ENCODE measurements at regions not wholly inside any gene's neighbourhood (a gene's known extent, or its start where the extent isn't known, plus 50 kb on each side); places are given as distances from the start of the nearest gene placed in this dataset.

DNA sequence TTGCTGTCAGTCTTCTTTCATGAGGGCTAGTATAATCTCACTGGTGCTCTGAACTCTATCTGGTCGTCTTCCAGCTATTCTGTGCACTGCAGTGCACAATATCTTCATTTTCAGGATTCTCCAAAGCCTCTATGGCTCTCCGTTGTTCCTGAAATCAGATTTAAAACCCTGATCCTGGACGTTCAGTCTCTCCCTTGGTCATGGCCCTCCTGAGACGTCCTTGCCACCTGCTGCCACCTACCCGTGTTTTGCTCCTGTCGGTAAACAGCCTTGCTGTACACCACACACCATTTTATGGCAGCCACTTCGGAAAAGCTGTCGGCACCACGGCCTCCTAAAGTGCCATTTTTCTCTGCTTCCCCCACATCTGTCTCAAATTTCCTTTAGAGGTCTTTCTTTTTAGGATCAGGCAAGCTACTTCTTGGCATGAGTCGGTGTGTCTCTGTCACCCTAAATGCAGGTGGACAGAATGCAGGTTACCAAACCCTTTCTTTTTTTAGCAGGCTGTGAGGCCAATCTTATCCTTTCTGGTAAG, 170.0 kb downstream of the HRH4 start:
- Histone ChIP-seq H3K9me3 (ENCODE audit: control insufficient read depth in 4 of 4, insufficient read depth in 3 of 4, low read length in 3 of 4) (peaks cover 0 to 2% (median 0%) of the 10 kb centered on the region in 4 donors), H3K27ac (ENCODE audit: low read depth in 1 of 2, low read length in 1 of 2) (no peak overlapping the region), H3K27me3 (ENCODE audit: control insufficient read depth in 3 of 3, insufficient read depth in 3 of 3, low read length in 2 of 3) (no peaks in the 10 kb centered on the region), H3K4me1 (ENCODE audit: control insufficient read depth in 5 of 5, insufficient read depth in 5 of 5, low read length in 5 of 5) (peaks cover 0 to 25% (median 13%) of the 10 kb centered on the region in 5 donors), H3K4me3 (no peak overlapping the region), H3K36me3 (ENCODE audit: control insufficient read depth in 4 of 4, insufficient read depth in 4 of 4, low read length in 4 of 4) (no peaks in the 10 kb centered on the region), H3K9ac (ENCODE audit: insufficient read depth in 1 of 2, low read length in 2 of 2) (no peak overlapping the region)
- ATAC-seq (ENCODE audit: insufficient read depth, low FRiP score) (no peak), DNase-seq (no peak)
- TF ChIP-seq, protein P1, sequence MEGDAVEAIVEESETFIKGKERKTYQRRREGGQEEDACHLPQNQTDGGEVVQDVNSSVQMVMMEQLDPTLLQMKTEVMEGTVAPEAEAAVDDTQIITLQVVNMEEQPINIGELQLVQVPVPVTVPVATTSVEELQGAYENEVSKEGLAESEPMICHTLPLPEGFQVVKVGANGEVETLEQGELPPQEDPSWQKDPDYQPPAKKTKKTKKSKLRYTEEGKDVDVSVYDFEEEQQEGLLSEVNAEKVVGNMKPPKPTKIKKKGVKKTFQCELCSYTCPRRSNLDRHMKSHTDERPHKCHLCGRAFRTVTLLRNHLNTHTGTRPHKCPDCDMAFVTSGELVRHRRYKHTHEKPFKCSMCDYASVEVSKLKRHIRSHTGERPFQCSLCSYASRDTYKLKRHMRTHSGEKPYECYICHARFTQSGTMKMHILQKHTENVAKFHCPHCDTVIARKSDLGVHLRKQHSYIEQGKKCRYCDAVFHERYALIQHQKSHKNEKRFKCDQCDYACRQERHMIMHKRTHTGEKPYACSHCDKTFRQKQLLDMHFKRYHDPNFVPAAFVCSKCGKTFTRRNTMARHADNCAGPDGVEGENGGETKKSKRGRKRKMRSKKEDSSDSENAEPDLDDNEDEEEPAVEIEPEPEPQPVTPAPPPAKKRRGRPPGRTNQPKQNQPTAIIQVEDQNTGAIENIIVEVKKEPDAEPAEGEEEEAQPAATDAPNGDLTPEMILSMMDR (IDR thresholded peaks at IDR 0.05; ENCODE audit: control extremely low read depth, extremely low read depth) = no peak
- 83 to 90% methylated on average over 10 of the region's 10 CpGs for WGBS, 2 donors

DNA sequence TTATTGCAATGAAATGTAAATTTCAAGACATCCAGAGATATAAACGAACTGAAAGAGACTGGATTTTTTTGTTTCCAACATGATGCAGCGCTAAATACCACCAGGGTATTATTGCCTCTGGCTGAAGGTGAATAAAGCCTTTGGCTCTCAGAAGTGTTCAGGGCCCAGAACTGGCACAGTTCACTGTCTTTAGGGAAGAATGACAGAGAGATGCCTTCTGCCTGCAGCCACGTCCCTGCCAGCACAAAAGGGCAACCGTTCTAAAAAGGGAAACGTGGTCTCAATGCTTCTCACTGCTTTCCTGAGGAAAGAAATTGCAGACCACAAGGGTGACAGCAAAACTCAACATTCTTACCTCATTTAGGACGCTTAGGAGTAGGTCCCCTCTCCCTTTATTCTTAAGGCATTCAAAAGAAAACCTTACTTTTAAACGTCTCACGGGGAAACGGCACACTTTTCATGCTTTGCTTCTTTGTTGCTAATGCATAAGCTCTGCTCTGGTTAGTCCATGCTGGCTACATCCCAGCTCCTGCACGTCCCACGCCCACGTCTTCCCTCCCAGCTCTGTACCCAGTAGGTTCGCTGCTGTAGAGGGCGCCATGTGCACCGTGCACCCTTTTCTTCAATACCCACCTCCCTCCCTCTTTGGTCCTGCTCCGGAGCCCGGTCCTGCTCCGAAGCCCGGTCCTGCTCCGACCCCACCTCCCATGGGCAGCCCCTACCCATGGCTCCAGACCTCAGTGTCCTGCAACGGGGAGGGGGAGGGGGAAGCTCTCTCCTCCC, 171.0 kb downstream of the HRH4 start:
- Histone ChIP-seq H3K27me3 (ENCODE audit: control insufficient read depth in 3 of 3, insufficient read depth in 3 of 3, low read length in 2 of 3) (no peaks in the 10 kb centered on the region), H3K9ac (ENCODE audit: insufficient read depth in 1 of 2, low read length in 2 of 2) (no peak overlapping the region), H3K4me3 (no peak overlapping the region), H3K9me3 (ENCODE audit: control insufficient read depth in 4 of 4, insufficient read depth in 3 of 4, low read length in 3 of 4) (peaks cover 0 to 2% (median 0%) of the 10 kb centered on the region in 4 donors), H3K27ac (ENCODE audit: low read depth in 1 of 2, low read length in 1 of 2) (no peak overlapping the region), H3K4me1 (ENCODE audit: control insufficient read depth in 5 of 5, insufficient read depth in 5 of 5, low read length in 5 of 5) (peaks cover 0 to 25% (median 13%) of the 10 kb centered on the region in 5 donors), H3K36me3 (ENCODE audit: control insufficient read depth in 4 of 4, insufficient read depth in 4 of 4, low read length in 4 of 4) (no peaks in the 10 kb centered on the region)
- 38 to 49% methylated on average over 20 to 21 of the region's 21 CpGs for WGBS, 2 donors
- ATAC-seq (ENCODE audit: insufficient read depth, low FRiP score) (no peak), DNase-seq (peak in 1 of 3 donors; percentile 40)
- TF ChIP-seq, protein P1 (IDR thresholded peaks at IDR 0.05; ENCODE audit: control extremely low read depth, extremely low read depth) = no peak

GRCh38 chr18:24632158-24632988, 171.9 kb downstream of the HRH4 start:
- peaks cover 0 to 2% (median 0%) of the 10 kb centered on the region in 4 donors for H3K9me3 ChIP-seq (ENCODE audit: control insufficient read depth in 4 of 4, insufficient read depth in 3 of 4, low read length in 3 of 4)
- DNase-seq (no peak), ATAC-seq (ENCODE audit: insufficient read depth, low FRiP score) (no peak)
- no peak overlapping the region for H3K4me3 ChIP-seq
- H3K27ac ChIP-seq (ENCODE audit: low read depth in 1 of 2, low read length in 1 of 2) = no peak overlapping the region
- H3K36me3 ChIP-seq (ENCODE audit: control insufficient read depth in 4 of 4, insufficient read depth in 4 of 4, low read length in 4 of 4) = no peaks in the 10 kb centered on the region
- 85 to 88% methylated on average over 15 of the region's 15 CpGs for WGBS, 2 donors
- TF ChIP-seq, protein P1 (IDR thresholded peaks at IDR 0.05; ENCODE audit: control extremely low read depth, extremely low read depth) = no peak
- no peaks in the 10 kb centered on the region for H3K27me3 ChIP-seq (ENCODE audit: control insufficient read depth in 3 of 3, insufficient read depth in 3 of 3, low read length in 2 of 3)
- H3K4me1 ChIP-seq (ENCODE audit: control insufficient read depth in 5 of 5, insufficient read depth in 5 of 5, low read length in 5 of 5) = peaks cover 0 to 25% (median 13%) of the 10 kb centered on the region in 5 donors
- H3K9ac ChIP-seq (ENCODE audit: insufficient read depth in 1 of 2, low read length in 2 of 2) = no peak overlapping the region
